ENCODE measurements at regions not wholly inside any gene's neighbourhood (a gene's known extent, or its start where the extent isn't known, plus 50 kb on each side); places are given as distances from the start of the nearest gene placed in this dataset.

GRCh38 chr7:12889391-12889790, 202.0 kb downstream of the ARL4A start:
- TF ChIP-seq CTCF (conservative IDR thresholded peaks at IDR 0.05; ENCODE audit: low read length) (no peak), EZH2phosphoT487 (IDR thresholded peaks at IDR 0.05; ENCODE audit: borderline replicate concordance, low read depth, low read length) (no peak)

Measured in OCI-LY7 (cell line).